Neural cell (in vitro differentiated cells): ENCODE measurements at regions not wholly inside any gene's neighbourhood (a gene's known extent, or its start where the extent isn't known, plus 50 kb on each side); places are given as distances from the start of the nearest gene placed in this dataset.

Source experiments
- H2AFZ ChIP-seq: fragments of 200-600, 300-800 bp; sonication (generic), shearing (Covaris generic); 2 replicates; pipeline ENCODE4 v1.6.0; 2014; ENCODE audit warnings: low read depth, mild to moderate bottlenecking, antibody characterized with exemption, low read length, moderate library complexity
- H3F3A ChIP-seq: fragments of 200-600 bp; shearing (Covaris generic); 2 replicates; pipeline ENCODE4 v1.6.1; 2016; ENCODE audit warnings: mild to moderate bottlenecking, moderate library complexity, mixed read lengths, antibody characterized with exemption, low read length; ENCODE audit not compliant: insufficient read depth, poor library complexity, severe bottlenecking
- H3K27ac ChIP-seq: fragments of 200-600, 300-800 bp; sonication (generic), shearing (Covaris generic); 2 replicates; pipeline ENCODE4 v1.5.1; 2014; ENCODE audit warnings: mild to moderate bottlenecking, low read length, moderate library complexity
- H3K27me3 ChIP-seq: fragments of 300-800, 200-600 bp; sonication (generic), shearing (Covaris generic); 2 replicates; pipeline ENCODE4 v1.6.0; 2014; ENCODE audit warnings: mild to moderate bottlenecking, low read depth, low read length, moderate library complexity; ENCODE audit not compliant: insufficient read depth
- H3K36me3 ChIP-seq: fragments of 300-800, 200-600 bp; sonication (generic), shearing (Covaris generic); 2 replicates; pipeline ENCODE4 v1.5.1; 2014; ENCODE audit warnings: mild to moderate bottlenecking, antibody characterized with exemption, low read length, moderate library complexity; ENCODE audit not compliant: insufficient read depth
- H3K4me2 ChIP-seq: fragments of 300-800, 200-600 bp; sonication (generic), shearing (Covaris generic); 2 replicates; pipeline ENCODE4 v1.6.0; 2014; ENCODE audit warnings: mild to moderate bottlenecking, low read length
- H3K4me3 ChIP-seq: fragments of 300-800, 200-600 bp; sonication (generic), shearing (Covaris generic); 2 replicates; pipeline ENCODE4 v1.5.1; 2014; ENCODE audit warnings: mild to moderate bottlenecking, low read length, moderate library complexity
- H3K79me2 ChIP-seq: fragments of 200-600 bp; shearing (Covaris generic); replicated peaks from 2 replicates; pipeline ENCODE4 v1.6.0; 2014; ENCODE audit warnings: mild to moderate bottlenecking, low read length, moderate library complexity; ENCODE audit not compliant: insufficient read depth
- H3K9ac ChIP-seq: fragments of 300-800, 200-600 bp; sonication (generic), shearing (Covaris generic); 2 replicates; pipeline ENCODE4 v1.6.1; 2016; ENCODE audit warnings: mild to moderate bottlenecking, low read length, mixed read lengths
- H3K9me2 ChIP-seq: fragments of 200-600 bp; shearing (Covaris generic); 2 replicates; pipeline ENCODE4 v1.6.1; 2016; ENCODE audit warnings: mild to moderate bottlenecking, low read length, mixed read lengths; ENCODE audit not compliant: insufficient read depth
- H3K9me3 ChIP-seq: fragments of 200-600, 300-800 bp; sonication (generic), shearing (Covaris generic); 2 replicates; pipeline ENCODE4 v1.6.1; 2016; ENCODE audit warnings: mild to moderate bottlenecking, mixed run types, low read length, moderate library complexity, mixed read lengths
- H4K20me1 ChIP-seq: fragments of 200-600 bp; shearing (Covaris generic); 2 replicates; pipeline ENCODE4 v1.6.1; 2016; ENCODE audit warnings: mild to moderate bottlenecking, mixed run types; ENCODE audit not compliant: insufficient read depth
- CTCF ChIP-seq: fragments of 450-650 bp; IDR thresholded peaks from 2 replicates; pipeline ENCODE4 v1.5.1; 2014; ENCODE audit warnings: antibody characterized with exemption, mild to moderate bottlenecking, moderate library complexity; ENCODE audit not compliant: poor library complexity, severe bottlenecking
- EP300 ChIP-seq: fragments of 450-650 bp; conservative IDR thresholded peaks from 2 replicates; pipeline ENCODE4 v1.6.1; 2014; ENCODE audit warnings: antibody characterized with exemption, mild to moderate bottlenecking, moderate library complexity; ENCODE audit not compliant: poor library complexity, severe bottlenecking
- EZH2 ChIP-seq: fragments of 200-600, 300-800 bp; shearing (Covaris generic), sonication (generic); IDR thresholded peaks from 2 replicates; pipeline ENCODE4 v1.6.1; 2014; ENCODE audit warnings: antibody characterized with exemption, low read length, borderline replicate concordance, mild to moderate bottlenecking; ENCODE audit not compliant: insufficient read depth, poor library complexity, severe bottlenecking
- MXI1 ChIP-seq: fragments of 450-650 bp; conservative IDR thresholded peaks from 2 replicates; pipeline ENCODE4 v1.6.1; 2014; ENCODE audit warnings: antibody characterized with exemption, mild to moderate bottlenecking; ENCODE audit not compliant: poor library complexity, severe bottlenecking
- POLR2AphosphoS5 ChIP-seq: IDR thresholded peaks from 2 replicates; pipeline ENCODE4 v1.6.1; 2012
- RAD21 ChIP-seq: fragments of 450-650 bp; conservative IDR thresholded peaks from 2 replicates; pipeline ENCODE4 v1.6.1; 2014; ENCODE audit warnings: antibody characterized with exemption, mild to moderate bottlenecking, moderate library complexity
- REST ChIP-seq: IDR thresholded peaks from 2 replicates; pipeline ENCODE4 v1.6.1; 2012; ENCODE audit warnings: borderline replicate concordance
- SMC3 ChIP-seq: fragments of 450-650 bp; conservative IDR thresholded peaks from 2 replicates; pipeline ENCODE4 v1.6.1; 2014; ENCODE audit warnings: antibody characterized with exemption, mild to moderate bottlenecking, moderate library complexity; ENCODE audit not compliant: poor library complexity
- TAF1 ChIP-seq: IDR thresholded peaks from 2 replicates; pipeline ENCODE4 v1.6.1; 2012; ENCODE audit warnings: low read depth

GRCh38 chr7:108660465-108660864, 90.8 kb downstream of the DNAJB9 start:
- Histone ChIP-seq H3K9me3 (no peaks in the 10 kb centered on the region), H3K9me2 (no peaks in the 10 kb centered on the region), H4K20me1 (no peaks in the 10 kb centered on the region), H3K79me2 (no peaks in the 10 kb centered on the region), H3K4me2 (no peak overlapping the region), H3K27me3 (no peaks in the 10 kb centered on the region), H2AFZ (no peak overlapping the region), H3K27ac (no peak overlapping the region), H3K36me3 (no peaks in the 10 kb centered on the region), H3K9ac (no peak overlapping the region), H3F3A (no peaks in the 10 kb centered on the region), H3K4me3 (no peak overlapping the region)
- TF ChIP-seq RAD21 (peak; percentile 61), CTCF (peak; percentile 60), REST (no peak), POLR2AphosphoS5 (no peak), SMC3 (peak; percentile 49), MXI1 (no peak)

GRCh38 chr7:108662783-108663362, 93.2 kb downstream of the DNAJB9 start:
- H3K9me2 ChIP-seq, result no peaks in the 10 kb centered on the region
- no peaks in the 10 kb centered on the region for H4K20me1 ChIP-seq
- no peaks in the 10 kb centered on the region for H3K9me3 ChIP-seq
- no peak overlapping the region for H3K4me2 ChIP-seq
- no peaks in the 10 kb centered on the region for H3K27me3 ChIP-seq
- no peak overlapping the region for H3K9ac ChIP-seq
- no peak overlapping the region for H3K4me3 ChIP-seq
- H3K79me2 ChIP-seq, result no peaks in the 10 kb centered on the region
- H3K27ac ChIP-seq, result no peak overlapping the region
- H3F3A ChIP-seq, result no peaks in the 10 kb centered on the region
- TF ChIP-seq TAF1 (no peak), SMC3 (no peak), POLR2AphosphoS5 (no peak), RAD21 (no peak), EZH2 (no peak)
- no peak overlapping the region for H2AFZ ChIP-seq
- no peaks in the 10 kb centered on the region for H3K36me3 ChIP-seq

GRCh38 chr7:108663701-108664100, 94.0 kb downstream of the DNAJB9 start:
- no peak overlapping the region for H3K27ac ChIP-seq
- TF ChIP-seq POLR2AphosphoS5, result no peak
- TF ChIP-seq MXI1, result no peak
- no peak for TF ChIP-seq EP300
- TF ChIP-seq EZH2, result no peak
- no peak for TF ChIP-seq CTCF
- no peak for TF ChIP-seq RAD21
- no peak for TF ChIP-seq REST
- TF ChIP-seq TAF1, result no peak
- TF ChIP-seq SMC3, result no peak
- H3K36me3 ChIP-seq, result no peaks in the 10 kb centered on the region
- no peak overlapping the region for H3K9ac ChIP-seq
- no peaks in the 10 kb centered on the region for H3F3A ChIP-seq
- no peak overlapping the region for H2AFZ ChIP-seq
- no peaks in the 10 kb centered on the region for H3K9me2 ChIP-seq
- no peaks in the 10 kb centered on the region for H3K27me3 ChIP-seq
- H3K79me2 ChIP-seq, result no peaks in the 10 kb centered on the region
- H3K4me2 ChIP-seq, result no peak overlapping the region
- H3K4me3 ChIP-seq, result no peak overlapping the region
- H4K20me1 ChIP-seq, result no peaks in the 10 kb centered on the region
- no peaks in the 10 kb centered on the region for H3K9me3 ChIP-seq
